Tibial nerve (tissue), 4 donors: ENCODE measurements at regions not wholly inside any gene's neighbourhood (a gene's known extent, or its start where the extent isn't known, plus 50 kb on each side); places are given as distances from the start of the nearest gene placed in this dataset.

Experiments
- CTCF ChIP-seq, 5 experiments: fragments of 200-600 bp in 3 of 5; fragments of 450-650 bp in 2 of 5; sonication (generic) in 3 of 5; IDR thresholded peaks; one replicate each; pipeline ENCODE4 v1.5.1; 2016 to 2019; ENCODE audit warnings: antibody characterized with exemption in 5 of 5, mild to moderate bottlenecking in 3 of 5, moderate library complexity in 2 of 5
- EP300 ChIP-seq, 2 donors: sonication (generic); formaldehyde crosslinking; IDR thresholded peaks; one replicate each; pipeline ENCODE4 v1.6.1; 2017; ENCODE audit warnings: antibody characterized with exemption in 2 of 2, mild to moderate bottlenecking in 1 of 2
- POLR2A ChIP-seq, 2 donors: fragments of 450-650 bp; IDR thresholded peaks; one replicate each; pipeline ENCODE4 v1.6.1; 2017; ENCODE audit warnings: antibody characterized with exemption in 2 of 2, mild to moderate bottlenecking in 2 of 2, moderate library complexity in 2 of 2

GRCh38 chr12:126346087-126346486 is 1280.9 kb downstream of the AACS start:
- TF ChIP-seq CTCF (IDR thresholded peaks at IDR 0.05): no peak
- TF ChIP-seq POLR2A (IDR thresholded peaks at IDR 0.05): no peak
- no peak for TF ChIP-seq EP300 (IDR thresholded peaks at IDR 0.05)
